GM21447 (cell line): ENCODE measurements at regions not wholly inside any gene's neighbourhood (a gene's known extent, or its start where the extent isn't known, plus 50 kb on each side); places are given as distances from the start of the nearest gene placed in this dataset.

Source experiments
- ATAC-seq: cut with Tn5 transposase; IDR thresholded peaks from one replicate; pipeline ENCODE4 v1.9.1; 2021; ENCODE audit not compliant: unreplicated experiment

DNA sequence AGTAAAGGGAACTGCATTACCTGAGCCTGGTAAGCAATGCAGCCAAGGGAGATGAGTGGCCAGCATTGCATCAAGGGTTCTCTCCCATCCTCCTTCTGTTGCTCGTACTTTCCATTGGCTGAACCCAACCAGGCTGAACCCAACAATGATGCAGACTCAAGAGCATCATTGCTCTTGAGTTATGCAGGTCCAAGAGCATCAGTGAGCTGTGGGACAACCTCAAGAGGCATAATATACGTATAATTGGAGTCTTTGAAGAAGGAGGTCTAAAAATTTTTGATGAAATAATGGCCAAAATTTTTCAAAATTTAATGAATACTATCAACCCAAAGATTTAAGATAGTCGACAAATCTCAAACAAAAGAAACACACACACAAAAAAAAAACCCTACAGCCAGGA is 213.0 kb downstream of the RNF152 start:
- ATAC-seq: no peak

GRCh38 chr18:61677435-61677970 is 215.3 kb downstream of the RNF152 start:
- no peak for ATAC-seq

- ATAC-seq: no peak
Observed at GRCh38 chr18:61676773-61677434, 215.9 kb downstream of the RNF152 start.

DNA sequence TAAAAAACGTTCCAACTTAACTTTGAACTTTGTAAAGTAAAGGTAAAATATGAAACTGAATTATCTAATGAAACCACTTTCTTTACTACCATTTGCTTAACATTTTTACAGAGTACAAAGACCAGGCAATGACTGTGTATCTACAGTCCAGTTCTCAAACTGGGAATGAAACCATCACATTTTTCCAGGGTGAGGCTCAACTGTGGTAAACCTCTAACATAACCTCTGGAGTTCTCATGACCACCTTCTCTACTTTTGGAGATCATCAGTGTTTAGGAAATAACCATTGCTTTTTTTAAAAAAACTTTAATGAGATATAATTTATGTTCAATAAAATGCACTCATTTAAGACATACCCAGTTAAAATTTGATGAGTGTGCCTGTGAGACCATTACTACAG is 223.5 kb downstream of the RNF152 start:
- ATAC-seq: no peak

- ATAC-seq: no peak
Observed at GRCh38 chr18:61666876-61667590, 225.8 kb downstream of the RNF152 start.

- no peak for ATAC-seq
Observed at GRCh38 chr18:61664419-61665084, 228.3 kb downstream of the RNF152 start.

DNA sequence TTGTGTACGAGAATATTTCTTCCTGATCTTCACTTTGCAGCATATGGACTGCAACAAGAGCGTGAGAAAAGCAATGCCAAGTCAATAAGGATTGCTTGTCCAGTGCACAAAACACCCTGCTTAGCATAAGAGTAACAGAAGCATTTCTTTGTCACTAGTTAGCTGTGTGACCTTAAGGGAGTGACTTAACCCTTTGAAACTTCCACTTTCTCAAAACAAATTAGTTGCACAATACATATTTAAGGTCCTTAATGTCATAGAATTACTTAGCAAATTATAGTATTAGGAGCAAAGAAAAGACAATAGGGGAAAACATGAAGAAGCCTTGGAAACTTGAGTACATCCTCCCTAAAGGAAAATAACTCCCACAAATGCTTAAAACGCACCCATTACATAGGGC is 230.1 kb downstream of the RNF152 start:
- no peak for ATAC-seq

DNA sequence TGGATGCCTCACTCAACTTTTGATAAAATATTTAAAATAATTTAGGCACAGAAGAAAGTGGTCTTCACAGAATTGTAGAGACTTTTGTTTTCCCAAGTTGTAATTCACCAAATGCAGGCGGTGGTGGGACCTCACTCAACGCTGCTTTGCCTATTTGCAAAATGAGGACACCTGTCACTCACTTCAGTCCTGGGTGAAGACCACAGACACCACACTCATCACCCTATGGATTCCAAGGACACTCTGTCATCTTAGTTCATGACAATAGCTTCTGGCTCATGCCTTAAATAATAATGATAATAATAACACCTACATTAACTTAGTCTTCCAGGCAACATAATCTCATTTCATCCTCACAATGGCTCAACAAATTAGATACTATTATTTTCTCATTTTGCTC is 234.4 kb downstream of the RNF152 start:
- ATAC-seq: no peak

DNA sequence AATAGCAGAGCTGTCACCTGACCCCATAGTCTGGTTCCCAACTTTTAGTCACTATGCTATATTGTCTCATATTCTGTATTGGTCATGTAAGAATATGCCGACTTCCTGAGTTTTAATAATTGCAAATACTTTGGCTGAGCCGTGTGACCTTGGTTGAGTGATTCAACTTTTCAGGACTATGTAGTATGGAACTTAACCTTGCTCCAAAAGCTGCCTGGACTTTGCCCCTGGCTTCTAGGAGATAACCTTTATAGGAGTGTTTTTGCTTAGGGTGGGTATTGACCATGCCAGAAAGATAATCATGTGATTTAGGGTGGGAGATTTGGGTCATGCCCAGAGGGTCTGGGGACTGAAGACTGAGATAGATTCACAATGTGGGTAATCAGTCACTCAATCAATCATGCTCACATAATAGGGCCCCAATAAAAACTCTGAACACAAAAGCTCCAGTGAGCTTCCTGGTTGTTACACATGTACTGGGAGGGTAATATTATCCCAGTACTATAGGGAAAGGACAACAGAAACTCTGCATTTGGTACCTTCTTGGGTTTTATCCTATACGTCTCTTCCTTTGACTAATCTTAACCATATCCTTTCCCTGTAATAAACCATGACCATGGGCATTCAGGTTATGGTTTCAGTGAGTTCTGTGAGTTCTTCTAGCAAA is 235.6 kb downstream of the RNF152 start:
- no peak for ATAC-seq

- no peak for ATAC-seq
Observed at GRCh38 chr18:61655630-61656029, 237.2 kb downstream of the RNF152 start.

DNA sequence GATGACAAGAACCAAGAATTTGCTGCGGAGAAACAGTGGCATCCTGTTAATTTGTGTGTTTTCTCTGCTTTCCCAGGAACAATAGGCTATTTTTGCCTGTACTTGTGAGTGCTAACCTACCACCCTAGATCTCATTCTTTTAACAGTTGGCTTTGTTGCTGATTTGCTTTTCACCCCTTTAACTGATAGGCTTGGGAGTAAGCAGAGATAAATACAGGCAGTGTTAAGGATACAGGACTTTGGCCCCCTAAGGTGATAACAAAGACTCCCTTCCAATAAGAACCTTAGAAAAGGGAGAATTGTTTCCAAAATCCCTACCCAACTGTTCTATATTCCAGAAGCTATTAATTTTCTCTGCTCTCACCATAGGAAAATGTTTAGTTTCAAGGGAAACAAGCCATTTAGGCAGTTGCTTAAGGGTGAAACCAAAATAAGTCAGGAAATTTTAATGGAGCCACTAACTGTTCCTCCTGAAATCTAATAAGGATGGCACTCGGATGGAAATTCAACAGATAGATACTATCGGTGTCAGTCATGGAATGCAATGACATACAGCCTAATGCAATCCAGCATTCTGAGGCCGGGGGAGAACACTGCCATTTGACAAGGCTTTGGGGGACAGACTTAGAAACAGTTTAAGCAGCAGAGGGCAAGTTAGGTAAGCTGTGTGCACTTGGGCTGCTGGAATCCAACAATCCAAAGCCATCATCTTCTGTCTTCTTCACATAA is 238.8 kb downstream of the RNF152 start:
- no peak for ATAC-seq

DNA sequence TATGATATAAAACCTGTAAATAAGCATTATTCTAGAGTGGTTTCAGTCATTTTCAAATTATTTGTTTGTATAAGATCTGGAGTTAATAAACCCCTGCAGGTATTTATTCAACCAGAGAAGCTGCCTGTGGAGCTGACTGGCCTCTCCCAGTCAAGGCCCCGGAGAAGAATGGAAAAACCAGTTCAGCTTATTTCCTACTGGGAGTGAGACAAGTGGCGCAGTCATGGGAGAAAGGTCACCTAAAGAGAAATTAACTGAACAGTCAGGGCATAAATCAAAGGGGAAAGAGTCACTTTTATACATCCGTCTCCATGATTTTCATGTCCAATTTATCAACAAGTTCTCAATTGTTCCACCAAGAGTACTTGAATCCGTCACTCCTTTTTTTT is 240.9 kb downstream of the RNF152 start:
- no peak for ATAC-seq

DNA sequence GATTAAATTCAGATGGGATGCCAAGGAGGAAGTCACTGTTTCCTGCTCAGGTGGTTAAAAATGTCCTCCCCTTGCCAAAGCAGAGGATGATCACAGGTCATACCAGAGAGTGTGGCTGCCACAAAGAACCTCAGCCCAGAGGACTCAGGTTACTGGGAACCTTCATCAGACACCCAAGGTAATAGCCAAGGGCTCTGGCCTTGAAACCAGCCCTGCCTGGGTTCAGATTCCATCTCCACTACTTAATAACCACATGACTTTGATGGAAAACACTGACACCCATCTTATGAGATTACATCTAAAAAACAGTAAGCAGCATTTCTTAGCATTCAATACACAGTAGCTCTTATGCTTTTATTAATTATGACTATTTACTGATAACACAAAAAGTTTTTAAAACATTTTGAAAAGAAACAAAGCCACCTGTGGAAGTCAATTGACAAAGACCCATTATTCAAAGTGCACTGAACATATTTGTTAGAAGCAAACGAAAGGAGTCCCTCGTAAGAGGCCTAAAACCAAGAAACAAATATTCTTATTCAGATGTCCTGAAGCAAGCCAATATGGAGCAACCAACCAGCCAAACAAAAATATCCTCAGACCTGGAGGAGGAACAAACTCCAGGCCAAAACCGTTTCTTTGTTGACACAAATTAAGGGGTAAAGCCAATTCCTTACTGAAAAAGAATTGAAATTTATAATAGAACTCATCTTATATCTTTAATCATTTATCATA is 241.5 kb downstream of the RNF152 start:
- ATAC-seq: no peak

DNA sequence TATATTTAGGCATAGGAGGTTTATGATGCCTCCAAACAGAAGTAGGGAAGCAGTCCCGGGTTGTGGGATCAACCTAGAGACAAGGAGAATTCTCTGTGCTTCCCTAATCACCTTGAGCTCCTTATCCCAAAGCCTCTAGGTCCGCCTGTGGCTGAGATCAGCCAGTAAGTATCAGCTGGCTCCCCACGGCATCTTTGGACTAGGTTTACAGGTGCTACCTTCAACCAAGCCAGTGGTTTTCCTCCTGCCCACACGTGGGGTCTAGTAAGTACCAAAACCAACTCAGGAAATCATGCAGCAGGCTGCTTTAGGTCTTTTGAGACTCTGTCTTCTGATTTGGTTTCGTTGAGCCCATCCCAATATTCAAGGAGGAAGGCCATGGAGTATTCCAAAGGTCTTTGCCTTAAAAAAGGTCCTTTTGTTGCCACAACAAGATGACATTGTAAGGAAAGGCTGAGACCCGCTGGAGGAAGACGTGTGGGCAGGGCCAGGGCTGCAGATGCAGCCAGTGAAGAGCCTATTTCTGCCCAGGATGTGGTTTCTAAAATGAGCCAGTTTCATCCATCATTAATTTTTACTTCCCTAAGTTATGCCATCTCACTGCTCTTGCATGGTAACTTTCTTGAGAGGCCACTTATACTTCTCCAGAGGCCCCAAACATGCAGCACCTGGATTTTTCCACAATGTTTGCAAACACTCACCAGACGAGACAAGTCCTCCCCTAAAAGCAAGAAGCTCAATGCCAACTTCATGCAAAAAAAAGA is 248.7 kb downstream of the RNF152 start:
- peak; percentile 55 for ATAC-seq

DNA sequence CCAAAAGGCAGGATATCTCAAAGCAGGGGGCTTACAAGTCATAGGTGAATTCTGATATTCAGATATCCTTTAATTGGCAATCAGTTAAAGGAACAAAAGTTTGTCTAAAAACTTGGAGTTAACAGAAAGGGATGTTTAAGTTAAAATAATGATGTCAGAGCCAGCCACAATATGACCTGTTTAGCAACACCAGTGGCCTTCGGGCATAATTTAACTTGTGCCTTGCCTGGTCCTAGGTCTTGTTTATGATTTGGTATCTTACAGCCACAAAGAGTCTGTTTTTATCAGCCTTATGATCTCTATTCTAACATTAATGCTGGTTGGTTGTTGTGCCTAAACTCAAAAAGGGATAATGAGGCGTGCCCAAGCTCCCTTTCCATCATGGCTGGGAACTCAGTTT is 252.9 kb downstream of the RNF152 start:
- no peak for ATAC-seq

GRCh38 chr18:61637905-61638595 is 254.8 kb downstream of the RNF152 start:
- no peak for ATAC-seq

- ATAC-seq: no peak
Observed at GRCh38 chr18:61637319-61637718, 255.5 kb downstream of the RNF152 start.

DNA sequence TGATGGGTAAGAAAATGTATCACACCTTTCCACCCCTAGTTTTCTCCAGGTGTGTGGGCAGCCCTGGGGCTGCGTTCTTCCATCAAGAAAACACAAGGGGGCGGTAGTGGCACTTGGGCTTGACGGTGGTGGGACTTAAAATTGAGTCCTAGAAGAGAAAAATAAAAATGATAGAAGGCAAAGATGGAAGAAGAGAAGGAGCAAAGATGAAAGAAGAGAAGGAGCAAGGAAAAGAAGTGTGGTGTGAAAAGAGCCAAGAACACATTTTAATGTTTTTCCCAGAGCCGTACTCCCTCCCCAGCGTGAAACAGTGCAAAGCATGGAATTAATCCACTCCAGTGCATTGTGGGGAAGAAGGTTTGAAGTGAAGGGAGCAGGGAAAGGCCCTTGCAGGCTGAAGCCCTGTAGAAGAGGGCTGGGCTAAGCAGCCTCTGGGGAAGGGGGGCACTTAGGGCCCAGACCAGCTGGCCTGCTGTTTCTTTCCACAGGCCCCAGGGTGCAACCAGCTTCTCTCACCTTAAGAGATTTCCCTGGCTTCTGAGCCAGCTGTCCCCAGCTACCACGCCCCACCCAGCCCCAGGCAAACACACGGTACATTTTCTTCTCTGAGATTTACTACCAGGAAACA is 256.8 kb downstream of the RNF152 start:
- ATAC-seq: no peak
